ENCODE measurements at regions not wholly inside any gene's neighbourhood (a gene's known extent, or its start where the extent isn't known, plus 50 kb on each side); places are given as distances from the start of the nearest gene placed in this dataset.

DNA sequence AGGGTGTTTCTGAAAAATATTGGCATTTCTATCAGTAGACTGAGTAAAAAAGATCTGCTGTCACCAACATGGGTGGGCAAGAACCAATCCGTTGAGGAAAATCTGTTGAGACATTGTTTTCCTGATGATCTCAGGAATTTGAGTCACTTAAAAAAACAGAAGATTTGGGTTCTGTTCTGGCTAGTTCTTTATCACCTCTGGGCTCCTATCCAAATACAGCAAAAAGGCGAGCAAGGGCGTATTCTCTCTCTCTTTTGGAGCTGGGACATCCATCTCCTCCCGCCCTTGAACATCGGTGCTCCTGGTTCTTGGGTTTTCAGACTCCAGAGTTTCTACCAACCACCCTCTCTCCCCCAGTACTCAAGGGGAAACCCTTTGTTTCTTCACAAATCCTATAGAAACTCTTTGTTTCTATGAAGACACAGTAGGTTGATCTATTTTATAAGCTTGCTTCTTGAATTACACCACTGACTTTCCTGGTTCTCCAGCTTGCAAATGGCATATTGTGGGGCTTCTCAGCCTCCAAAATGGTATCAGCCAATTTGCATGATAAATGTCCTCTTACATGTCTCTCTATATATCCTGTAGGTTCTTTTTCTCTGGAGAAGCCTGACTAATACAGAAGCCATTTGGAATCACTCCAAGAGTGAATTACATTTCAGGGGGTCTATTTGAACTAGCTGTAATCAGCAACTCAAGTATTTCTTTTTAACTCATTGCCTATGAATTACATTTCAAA lies 263.9 kb upstream of the TMTC1 start:
- Histone ChIP-seq H3K27me3 (ENCODE audit: control insufficient read depth, insufficient read depth, low read length) (no peaks in the 10 kb centered on the region), H3K9ac (ENCODE audit: low read depth, low read length) (no peak overlapping the region), H3K27ac (ENCODE audit: low read depth, low read length) (peak overlapping the region; percentile 77), H3K9me3 (ENCODE audit: control insufficient read depth, insufficient read depth, low read length) (no peaks in the 10 kb centered on the region), H3K4me3 (ENCODE audit: low read depth, low read length) (no peak overlapping the region), H3K4me1 (ENCODE audit: control insufficient read depth, insufficient read depth, low read length) (peaks cover 17% of the 10 kb centered on the region), H3K36me3 (ENCODE audit: control insufficient read depth, insufficient read depth, low read length) (no peaks in the 10 kb centered on the region)

DNA sequence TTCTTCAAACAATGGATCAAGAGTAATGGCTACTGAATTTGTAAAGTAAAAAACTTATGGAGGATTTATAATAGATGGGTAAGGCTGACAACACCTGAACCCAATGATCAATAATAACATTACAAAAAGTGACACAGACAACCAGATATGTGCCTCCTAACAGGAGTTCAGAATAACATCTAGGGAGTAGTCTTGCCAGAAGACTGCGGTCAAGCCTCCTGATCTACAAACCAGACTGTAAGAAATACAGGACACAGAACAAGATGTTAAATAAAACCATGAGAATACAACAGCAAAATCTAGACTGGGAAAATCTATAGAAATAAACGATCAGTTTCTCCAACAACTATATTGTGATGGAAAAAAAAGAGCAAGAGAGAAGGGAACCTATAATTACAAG lies 262.6 kb upstream of the TMTC1 start:
- H3K4me1 ChIP-seq (ENCODE audit: control insufficient read depth, insufficient read depth, low read length), result peaks cover 17% of the 10 kb centered on the region
- H3K9ac ChIP-seq (ENCODE audit: low read depth, low read length), result no peak overlapping the region
- no peak overlapping the region for H3K27ac ChIP-seq (ENCODE audit: low read depth, low read length)
- H3K4me3 ChIP-seq (ENCODE audit: low read depth, low read length), result no peak overlapping the region
- H3K36me3 ChIP-seq (ENCODE audit: control insufficient read depth, insufficient read depth, low read length), result no peaks in the 10 kb centered on the region
- H3K9me3 ChIP-seq (ENCODE audit: control insufficient read depth, insufficient read depth, low read length), result no peaks in the 10 kb centered on the region
- H3K27me3 ChIP-seq (ENCODE audit: control insufficient read depth, insufficient read depth, low read length), result no peaks in the 10 kb centered on the region

DNA sequence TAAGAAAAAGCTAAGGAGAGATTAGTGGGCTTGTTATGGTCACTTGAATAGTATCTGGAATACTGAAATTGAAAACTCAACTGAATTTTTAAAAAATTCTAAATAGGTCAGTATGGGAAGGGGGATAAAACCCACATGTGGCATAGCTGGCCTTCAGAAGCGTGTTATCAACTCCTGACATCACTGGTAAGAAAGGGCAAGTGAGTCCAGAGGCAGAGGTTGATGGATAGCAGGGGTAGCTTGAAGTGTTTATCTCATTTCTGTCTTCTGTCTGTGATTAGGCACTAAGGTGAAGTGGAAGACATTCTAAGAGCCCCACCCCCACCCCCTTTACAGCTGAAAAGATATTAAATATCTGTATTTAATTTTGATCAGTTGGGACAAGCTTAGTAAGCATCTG lies 261.4 kb upstream of the TMTC1 start:
- Histone ChIP-seq H3K27ac (ENCODE audit: low read depth, low read length) (no peak overlapping the region), H3K36me3 (ENCODE audit: control insufficient read depth, insufficient read depth, low read length) (no peaks in the 10 kb centered on the region), H3K9me3 (ENCODE audit: control insufficient read depth, insufficient read depth, low read length) (no peaks in the 10 kb centered on the region), H3K4me3 (ENCODE audit: low read depth, low read length) (no peak overlapping the region), H3K9ac (ENCODE audit: low read depth, low read length) (no peak overlapping the region), H3K27me3 (ENCODE audit: control insufficient read depth, insufficient read depth, low read length) (no peaks in the 10 kb centered on the region), H3K4me1 (ENCODE audit: control insufficient read depth, insufficient read depth, low read length) (peaks cover 17% of the 10 kb centered on the region)

DNA sequence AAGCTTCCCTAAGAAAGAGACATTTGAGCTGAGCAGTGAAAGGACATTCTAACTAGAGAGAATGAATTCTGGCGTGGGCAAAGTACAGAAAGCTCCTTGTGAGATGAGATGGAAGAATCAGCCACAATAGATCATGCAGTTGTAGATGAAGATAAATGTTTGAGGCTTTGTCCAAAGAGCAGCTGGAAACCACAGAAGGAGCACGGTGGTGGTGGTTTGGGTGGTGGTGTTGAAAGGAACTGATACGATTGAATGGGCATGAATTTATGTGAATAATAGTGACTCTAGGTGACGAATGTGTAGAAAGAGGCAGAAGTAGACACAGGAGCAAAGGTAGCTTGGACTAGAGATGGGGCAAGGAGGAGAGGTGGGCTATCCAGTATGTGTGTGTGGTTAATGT lies 260.5 kb upstream of the TMTC1 start:
- H3K36me3 ChIP-seq (ENCODE audit: control insufficient read depth, insufficient read depth, low read length), result no peaks in the 10 kb centered on the region
- H3K4me1 ChIP-seq (ENCODE audit: control insufficient read depth, insufficient read depth, low read length), result peaks cover 17% of the 10 kb centered on the region
- H3K27ac ChIP-seq (ENCODE audit: low read depth, low read length), result no peak overlapping the region
- no peaks in the 10 kb centered on the region for H3K9me3 ChIP-seq (ENCODE audit: control insufficient read depth, insufficient read depth, low read length)
- no peak overlapping the region for H3K9ac ChIP-seq (ENCODE audit: low read depth, low read length)
- H3K4me3 ChIP-seq (ENCODE audit: low read depth, low read length), result no peak overlapping the region
- H3K27me3 ChIP-seq (ENCODE audit: control insufficient read depth, insufficient read depth, low read length), result no peaks in the 10 kb centered on the region

DNA sequence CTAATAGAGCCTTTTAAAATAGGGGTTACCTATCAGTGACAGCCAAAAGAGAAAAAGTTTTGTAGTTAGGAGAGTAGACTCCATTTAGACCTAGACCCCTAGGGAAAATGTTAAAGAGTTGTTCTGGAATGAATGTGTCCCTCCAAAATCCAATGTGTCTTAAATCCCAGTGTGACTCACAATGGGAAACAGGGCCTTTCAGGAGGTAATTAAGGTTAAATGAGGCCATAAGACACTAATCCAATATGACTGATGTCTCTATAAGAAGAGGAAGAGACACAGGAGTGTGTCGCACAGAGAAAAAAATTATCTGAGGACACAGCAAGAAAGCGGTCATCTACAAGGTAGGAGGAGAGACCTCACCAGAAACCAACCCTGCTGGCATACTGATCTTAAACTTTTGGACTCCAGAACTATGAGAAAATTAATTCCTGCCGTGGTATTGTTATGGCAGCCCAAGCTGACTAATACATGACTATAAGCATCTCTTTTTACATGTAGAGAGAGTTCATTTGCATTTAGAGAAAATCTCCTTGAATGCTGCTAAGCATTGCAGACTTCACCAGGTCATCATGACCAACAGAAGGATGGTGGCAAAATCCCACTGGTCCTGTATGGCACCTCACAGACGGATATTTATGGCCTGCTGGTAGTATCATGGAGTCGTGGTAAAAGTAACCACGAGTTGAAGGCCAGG lies 259.6 kb upstream of the TMTC1 start:
- Histone ChIP-seq H3K36me3 (ENCODE audit: control insufficient read depth, insufficient read depth, low read length) (no peaks in the 10 kb centered on the region), H3K4me3 (ENCODE audit: low read depth, low read length) (no peak overlapping the region; the same call in 1 of the 2 replicates), H3K4me1 (ENCODE audit: control insufficient read depth, insufficient read depth, low read length) (peaks cover 17% of the 10 kb centered on the region), H3K9ac (ENCODE audit: low read depth, low read length) (no peak overlapping the region), H3K27me3 (ENCODE audit: control insufficient read depth, insufficient read depth, low read length) (no peaks in the 10 kb centered on the region), H3K27ac (ENCODE audit: low read depth, low read length) (peak overlapping the region; percentile 75), H3K9me3 (ENCODE audit: control insufficient read depth, insufficient read depth, low read length) (no peaks in the 10 kb centered on the region)

DNA sequence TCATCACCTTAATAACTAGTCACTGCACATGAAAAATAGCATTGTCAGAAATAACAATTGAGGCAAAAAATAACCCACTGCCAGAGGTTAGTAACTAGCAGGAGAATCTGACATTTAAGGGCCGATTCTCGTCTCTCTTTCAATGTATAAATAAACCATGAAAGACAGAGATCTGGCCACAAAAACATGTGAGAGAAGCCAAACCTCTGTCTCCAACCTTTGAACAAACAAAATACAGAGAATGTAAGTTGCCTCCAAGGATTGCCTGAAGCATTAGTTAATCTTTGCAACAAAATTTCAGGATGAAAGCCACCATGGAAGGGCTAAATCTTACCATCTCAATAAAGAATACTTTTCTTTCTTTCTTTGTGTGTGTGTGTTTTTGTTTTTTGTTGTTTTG lies 257.4 kb upstream of the TMTC1 start:
- Histone ChIP-seq H3K36me3 (ENCODE audit: control insufficient read depth, insufficient read depth, low read length) (no peaks in the 10 kb centered on the region), H3K27ac (ENCODE audit: low read depth, low read length) (no peak overlapping the region), H3K27me3 (ENCODE audit: control insufficient read depth, insufficient read depth, low read length) (no peaks in the 10 kb centered on the region), H3K4me1 (ENCODE audit: control insufficient read depth, insufficient read depth, low read length) (peaks cover 8% of the 10 kb centered on the region), H3K4me3 (ENCODE audit: low read depth, low read length) (no peak overlapping the region), H3K9me3 (ENCODE audit: control insufficient read depth, insufficient read depth, low read length) (no peaks in the 10 kb centered on the region), H3K9ac (ENCODE audit: low read depth, low read length) (no peak overlapping the region)

DNA sequence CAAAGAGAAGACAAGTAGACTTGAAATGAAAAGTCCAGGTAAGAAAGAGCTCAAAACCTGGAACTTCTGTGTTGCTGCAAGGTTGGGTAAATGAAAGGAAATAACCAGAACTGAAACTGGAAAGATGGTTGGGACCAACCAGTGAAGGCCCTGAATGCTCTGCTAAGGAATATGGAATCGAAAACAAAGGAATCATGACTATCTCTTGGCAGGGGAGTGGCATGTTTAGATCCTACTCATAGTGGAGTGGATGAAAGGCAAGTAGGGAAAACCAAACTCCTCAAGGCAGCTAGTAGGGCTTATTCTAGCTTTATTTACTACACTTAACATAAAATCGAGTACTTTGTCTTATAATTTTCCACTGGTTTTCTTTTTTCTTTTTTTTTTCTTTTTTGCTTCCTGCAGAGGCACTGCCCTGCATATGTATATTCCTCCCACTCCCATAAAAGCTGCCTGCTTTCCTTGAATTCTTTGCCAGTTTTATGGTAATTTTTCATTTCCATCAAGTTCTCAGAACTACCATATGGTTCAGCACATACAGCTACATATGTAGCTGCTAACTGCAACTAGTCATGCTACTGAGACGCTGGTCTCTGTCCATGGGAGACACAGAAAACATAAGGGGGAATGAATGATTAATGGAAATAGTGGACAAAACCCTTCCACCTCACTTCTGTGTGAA lies 247.1 kb upstream of the TMTC1 start:
- H3K27ac ChIP-seq (ENCODE audit: low read depth, low read length), result no peak overlapping the region
- H3K4me3 ChIP-seq (ENCODE audit: low read depth, low read length), result no peak overlapping the region
- no peaks in the 10 kb centered on the region for H3K4me1 ChIP-seq (ENCODE audit: control insufficient read depth, insufficient read depth, low read length)
- H3K27me3 ChIP-seq (ENCODE audit: control insufficient read depth, insufficient read depth, low read length), result no peaks in the 10 kb centered on the region
- H3K9ac ChIP-seq (ENCODE audit: low read depth, low read length), result no peak overlapping the region
- H3K36me3 ChIP-seq (ENCODE audit: control insufficient read depth, insufficient read depth, low read length), result no peaks in the 10 kb centered on the region
- H3K9me3 ChIP-seq (ENCODE audit: control insufficient read depth, insufficient read depth, low read length), result no peaks in the 10 kb centered on the region

DNA sequence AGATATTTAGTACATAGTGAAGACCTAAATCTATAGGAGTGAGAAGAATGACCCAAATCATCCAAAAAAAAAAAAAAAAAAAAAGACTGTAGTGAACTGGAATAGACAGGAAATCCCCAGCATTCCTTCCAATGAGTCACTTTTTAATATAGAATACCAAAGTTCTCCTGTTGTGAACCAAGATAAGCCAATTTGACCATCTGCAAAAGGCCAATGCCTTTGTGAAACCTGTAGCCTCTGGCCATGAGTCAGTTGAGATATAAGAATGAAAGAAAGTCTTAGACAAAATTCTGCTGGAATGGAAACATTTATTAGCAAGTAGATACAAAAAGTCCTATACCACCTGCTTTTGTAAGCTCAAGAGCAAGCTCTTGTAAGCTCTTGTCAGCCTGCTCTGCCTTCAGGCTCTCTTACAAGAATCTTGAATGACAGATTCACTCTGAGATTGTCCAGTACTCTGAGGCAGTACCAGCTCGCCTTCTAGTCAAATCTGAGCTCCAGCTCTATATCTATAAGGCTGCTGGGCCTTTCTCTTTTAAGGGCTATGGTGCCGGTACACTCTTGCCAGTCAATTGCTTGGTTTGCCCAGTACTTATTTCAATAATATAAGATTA lies 243.0 kb upstream of the TMTC1 start:
- H3K9ac ChIP-seq (ENCODE audit: low read depth, low read length), result no peak overlapping the region
- no peak overlapping the region for H3K4me3 ChIP-seq (ENCODE audit: low read depth, low read length)
- H3K4me1 ChIP-seq (ENCODE audit: control insufficient read depth, insufficient read depth, low read length), result no peaks in the 10 kb centered on the region
- no peaks in the 10 kb centered on the region for H3K27me3 ChIP-seq (ENCODE audit: control insufficient read depth, insufficient read depth, low read length)
- H3K36me3 ChIP-seq (ENCODE audit: control insufficient read depth, insufficient read depth, low read length), result no peaks in the 10 kb centered on the region
- H3K9me3 ChIP-seq (ENCODE audit: control insufficient read depth, insufficient read depth, low read length), result peaks cover 11% of the 10 kb centered on the region
- H3K27ac ChIP-seq (ENCODE audit: low read depth, low read length), result no peak overlapping the region

DNA sequence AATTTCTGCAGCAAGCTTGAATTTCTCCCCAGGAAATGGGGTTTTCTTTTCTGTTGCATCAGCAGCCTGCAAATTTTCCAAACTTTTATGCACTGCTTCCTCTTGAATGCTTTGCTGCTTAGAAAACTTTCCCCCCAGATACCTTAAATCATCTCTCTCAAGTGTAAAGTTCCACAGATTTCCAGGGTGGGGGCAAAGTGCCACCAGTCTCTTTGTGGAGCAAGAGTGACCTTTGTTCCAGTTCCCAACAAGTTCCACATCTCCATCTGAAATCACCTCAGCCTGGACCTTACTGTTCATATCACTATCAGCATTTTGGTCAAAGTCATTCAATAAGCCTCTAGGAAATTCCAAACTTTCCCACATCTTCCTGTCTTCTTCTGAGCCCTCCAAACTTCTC lies 241.6 kb upstream of the TMTC1 start:
- Histone ChIP-seq H3K4me3 (ENCODE audit: low read depth, low read length) (no peak overlapping the region), H3K27ac (ENCODE audit: low read depth, low read length) (no peak overlapping the region), H3K9me3 (ENCODE audit: control insufficient read depth, insufficient read depth, low read length) (peaks cover 11% of the 10 kb centered on the region), H3K36me3 (ENCODE audit: control insufficient read depth, insufficient read depth, low read length) (no peaks in the 10 kb centered on the region), H3K9ac (ENCODE audit: low read depth, low read length) (no peak overlapping the region), H3K27me3 (ENCODE audit: control insufficient read depth, insufficient read depth, low read length) (no peaks in the 10 kb centered on the region), H3K4me1 (ENCODE audit: control insufficient read depth, insufficient read depth, low read length) (no peaks in the 10 kb centered on the region)

DNA sequence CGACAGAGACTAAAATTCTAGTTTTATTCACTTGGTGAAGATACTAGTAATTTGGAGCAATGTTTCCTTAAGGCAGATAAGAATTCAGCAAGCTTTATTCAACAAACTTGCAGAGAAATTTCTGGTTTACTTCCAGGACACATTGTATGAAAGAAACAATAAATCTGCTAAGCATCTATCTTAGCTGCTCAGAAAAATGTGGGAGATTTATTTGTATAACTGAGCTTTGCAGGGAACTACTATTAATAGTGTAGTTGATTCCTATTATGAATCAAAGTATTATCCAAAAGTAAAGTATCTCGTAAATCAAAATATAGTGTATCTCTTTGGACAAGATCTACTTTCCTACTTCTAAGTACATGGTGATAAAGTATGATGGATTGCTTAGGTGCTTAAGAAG lies 239.4 kb upstream of the TMTC1 start:
- Histone ChIP-seq H3K27me3 (ENCODE audit: control insufficient read depth, insufficient read depth, low read length) (no peaks in the 10 kb centered on the region), H3K9ac (ENCODE audit: low read depth, low read length) (no peak overlapping the region), H3K4me3 (ENCODE audit: low read depth, low read length) (no peak overlapping the region), H3K9me3 (ENCODE audit: control insufficient read depth, insufficient read depth, low read length) (peaks cover 11% of the 10 kb centered on the region), H3K36me3 (ENCODE audit: control insufficient read depth, insufficient read depth, low read length) (no peaks in the 10 kb centered on the region), H3K4me1 (ENCODE audit: control insufficient read depth, insufficient read depth, low read length) (no peaks in the 10 kb centered on the region), H3K27ac (ENCODE audit: low read depth, low read length) (no peak overlapping the region)

Measured in HUES48 (cell line).